GM23248 (cell line): ENCODE measurements at regions not wholly inside any gene's neighbourhood (a gene's known extent, or its start where the extent isn't known, plus 50 kb on each side); places are given as distances from the start of the nearest gene placed in this dataset.

Source experiments
- EZH2 ChIP-seq: fragments of 200-600 bp; sonication (generic); IDR thresholded peaks from 2 replicates; pipeline ENCODE4 v1.6.1; 2018; ENCODE audit warnings: antibody characterized with exemption, mild to moderate bottlenecking; ENCODE audit not compliant: insufficient read depth, poor library complexity, severe bottlenecking
- EZH2phosphoT487 ChIP-seq: fragments of 200-600 bp; sonication (generic); IDR thresholded peaks from 2 replicates; pipeline ENCODE4 v1.6.1; 2018; ENCODE audit warnings: antibody characterized with exemption, moderate library complexity, mild to moderate bottlenecking, low read depth; ENCODE audit not compliant: insufficient read depth

DNA sequence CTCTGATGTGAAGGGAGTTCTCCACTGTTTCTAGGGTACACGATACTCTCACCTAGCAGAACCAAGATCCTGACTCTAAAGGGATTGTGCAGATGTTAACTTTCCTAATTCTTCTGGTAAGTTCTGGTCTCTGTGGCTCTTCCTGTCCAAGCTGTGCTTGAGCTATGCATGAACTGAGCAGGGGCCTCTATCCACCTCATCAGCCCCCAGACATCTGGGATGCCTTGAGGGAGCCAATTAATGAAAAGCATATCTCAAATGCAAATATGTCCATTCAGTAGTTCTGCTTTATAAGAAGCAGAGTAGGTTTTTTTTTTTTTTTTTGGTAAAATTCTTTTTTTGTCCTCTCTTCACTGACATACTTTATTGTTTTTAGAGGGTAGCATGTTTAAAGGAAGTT lies 89.6 kb downstream of the POLR2M start:
- no peak for TF ChIP-seq EZH2phosphoT487
- no peak for TF ChIP-seq EZH2
